ENCODE measurements at regions not wholly inside any gene's neighbourhood (a gene's known extent, or its start where the extent isn't known, plus 50 kb on each side); places are given as distances from the start of the nearest gene placed in this dataset.
A peak's percentile ranks its signal among the peaks of the same experiment; 100 is the strongest.
"Not testable (repeated sequence)": the region's sequence is repeated elsewhere in the genome, so short reads cannot be mapped to it uniquely, and the experiment has no call there.

DNA sequence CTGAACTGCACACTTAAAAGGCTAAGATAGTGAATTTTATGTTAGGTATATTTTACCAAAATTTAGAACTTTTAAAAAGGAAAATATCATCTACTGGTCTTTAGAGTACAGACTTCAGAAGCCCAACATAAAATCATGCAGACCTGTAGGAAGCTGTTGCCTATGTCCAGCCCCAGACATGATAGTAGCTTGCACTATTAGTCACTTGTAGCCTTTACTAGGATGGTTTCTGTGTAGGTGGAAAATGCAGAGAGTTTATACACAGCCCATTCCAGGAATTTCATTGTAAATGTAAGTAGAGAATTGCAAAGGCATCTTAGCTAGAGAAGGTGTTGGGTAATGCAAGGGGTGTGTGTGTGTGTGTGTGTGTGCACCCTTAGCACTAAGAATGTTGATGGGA lies 640.2 kb downstream of the RNF144A start:
- DNase-seq, result no peak

DNA sequence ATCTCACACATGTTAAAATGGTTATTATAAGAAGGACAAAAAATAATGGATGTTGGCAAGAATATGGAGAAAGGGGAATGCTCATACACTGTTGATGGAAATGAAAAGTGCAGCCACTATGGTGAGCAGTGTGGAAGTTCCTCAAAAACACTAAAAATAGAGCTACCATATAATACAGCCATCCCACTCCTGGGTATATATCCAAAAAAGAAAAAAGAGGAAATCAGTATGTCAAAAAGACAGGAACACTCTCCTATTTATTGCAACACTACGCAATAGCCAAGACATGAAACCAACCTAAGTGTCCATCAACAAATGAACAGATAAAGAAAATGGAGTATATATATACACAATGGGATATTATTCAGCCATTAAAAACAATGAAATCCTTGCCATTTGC lies 642.6 kb downstream of the RNF144A start:
- DNase-seq, result no peak

- DNase-seq, result no peak
These were observed 649.2 kb downstream of the RNF144A start for GRCh38 chr2:7566382-7566881.

- DNase-seq, result not testable (repeated sequence)
These were observed 649.9 kb downstream of the RNF144A start for GRCh38 chr2:7567116-7567515.

DNA sequence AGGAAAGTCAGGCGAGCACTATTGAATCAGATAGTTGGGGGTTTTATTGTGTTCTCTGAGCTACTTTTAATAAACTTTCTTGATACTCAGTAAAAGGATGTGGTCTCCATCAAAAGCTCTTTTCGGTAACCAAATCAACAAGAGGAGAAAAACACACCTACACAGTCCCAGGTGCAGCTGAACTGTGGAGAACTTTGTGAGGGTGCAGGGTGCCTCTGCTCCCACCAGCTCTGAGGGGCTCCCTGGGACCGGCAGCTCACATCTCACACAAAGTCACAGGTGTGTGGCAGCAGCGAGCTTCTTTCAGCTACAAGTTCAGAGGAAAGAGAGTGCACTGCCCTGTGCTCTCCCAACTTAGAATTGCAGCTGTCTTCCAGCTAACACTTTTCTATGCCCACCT lies 650.4 kb downstream of the RNF144A start:
- peak in 1 of 2 experiments; percentile 18 for DNase-seq

GRCh38 chr2:7570247-7570646 lies 653.0 kb downstream of the RNF144A start:
- DNase-seq, result no peak

GRCh38 chr2:7571701-7572100 lies 654.5 kb downstream of the RNF144A start:
- DNase-seq, result no peak

GRCh38 chr2:7572450-7572849 lies 655.2 kb downstream of the RNF144A start:
- no peak for DNase-seq

DNA sequence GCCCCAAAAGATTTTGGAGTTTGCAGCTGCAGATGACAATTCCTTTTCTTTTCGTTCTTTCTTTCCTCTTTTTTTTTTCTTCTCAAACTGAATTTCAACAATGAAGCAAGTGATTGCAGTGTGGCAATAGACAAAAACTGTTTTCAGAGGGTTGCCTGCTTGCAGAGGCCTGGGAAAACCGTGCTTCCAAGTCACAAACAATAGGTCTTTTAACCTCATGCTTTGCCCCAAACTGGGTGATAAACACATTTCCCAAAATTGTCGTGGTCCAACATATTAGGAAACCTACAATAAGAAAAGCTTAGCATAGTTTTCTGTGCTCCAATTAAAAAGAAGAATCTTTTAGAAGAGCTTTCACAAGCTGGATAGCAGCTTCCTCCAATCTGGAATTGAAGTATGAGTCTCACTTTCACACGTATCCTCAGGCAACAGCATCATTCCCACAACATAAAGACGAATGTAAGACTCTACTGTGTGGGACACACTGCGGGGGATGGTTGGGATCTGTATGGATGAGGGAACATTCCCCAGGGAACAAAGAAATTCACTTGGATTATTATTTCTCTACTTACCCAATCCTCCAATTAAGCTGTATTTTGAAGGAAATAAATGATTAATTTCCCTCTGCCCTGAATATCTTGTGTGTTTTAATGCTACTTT lies 656.1 kb downstream of the RNF144A start:
- DNase-seq, result no peak

GRCh38 chr2:7574385-7574784 lies 657.2 kb downstream of the RNF144A start:
- no peak for DNase-seq

- DNase-seq, result no peak
These were observed 660.6 kb downstream of the RNF144A start for GRCh38 chr2:7577769-7578168.

DNA sequence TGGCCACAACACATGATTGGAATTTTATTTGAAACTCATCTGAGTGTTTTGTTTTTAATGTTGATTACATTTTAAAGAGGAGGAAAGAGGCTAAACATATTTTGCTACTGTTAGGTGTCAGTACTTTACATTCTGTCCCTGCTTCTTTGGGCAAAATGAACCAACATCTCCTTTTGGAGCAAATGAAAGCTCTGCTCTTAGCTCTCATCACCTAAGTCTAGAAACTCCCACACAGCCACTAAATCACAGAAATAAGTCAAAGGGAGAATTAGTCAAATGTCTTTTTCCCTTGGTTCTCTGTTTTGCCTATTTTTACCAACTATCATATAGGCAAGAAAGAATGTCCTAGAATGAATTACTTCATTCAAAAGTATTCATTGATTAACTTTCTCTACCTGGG lies 666.8 kb downstream of the RNF144A start:
- no peak for DNase-seq

GRCh38 chr2:7586898-7587297 lies 669.7 kb downstream of the RNF144A start:
- DNase-seq, result no peak

- DNase-seq, result no peak
These were observed 671.1 kb downstream of the RNF144A start for GRCh38 chr2:7588295-7588694.

DNA sequence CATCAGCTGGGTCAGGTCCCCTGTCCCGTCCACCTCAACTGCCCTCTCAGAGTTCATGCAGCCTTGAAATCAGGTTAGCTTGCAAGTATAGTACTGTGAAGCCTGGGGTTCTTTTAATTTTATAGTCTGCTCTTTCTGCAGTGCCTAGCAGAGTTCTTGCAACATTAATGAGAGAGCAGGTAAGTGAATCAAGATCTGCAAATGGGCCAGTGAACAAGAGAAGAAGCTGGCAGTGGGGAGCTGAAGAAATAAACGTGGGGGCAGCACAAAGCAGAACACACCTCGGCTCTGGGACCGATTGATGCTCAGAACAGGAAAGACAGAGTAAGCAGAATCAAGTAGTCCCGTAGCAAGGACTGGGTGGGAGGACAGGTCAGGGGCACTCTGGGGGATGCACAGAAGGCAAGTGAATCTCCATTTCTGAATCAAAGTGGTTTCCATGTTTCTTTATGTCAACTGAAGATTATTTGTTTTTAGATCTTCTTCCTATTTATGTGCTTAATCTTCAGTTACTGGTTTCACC lies 675.5 kb downstream of the RNF144A start:
- no peak for DNase-seq

DNA sequence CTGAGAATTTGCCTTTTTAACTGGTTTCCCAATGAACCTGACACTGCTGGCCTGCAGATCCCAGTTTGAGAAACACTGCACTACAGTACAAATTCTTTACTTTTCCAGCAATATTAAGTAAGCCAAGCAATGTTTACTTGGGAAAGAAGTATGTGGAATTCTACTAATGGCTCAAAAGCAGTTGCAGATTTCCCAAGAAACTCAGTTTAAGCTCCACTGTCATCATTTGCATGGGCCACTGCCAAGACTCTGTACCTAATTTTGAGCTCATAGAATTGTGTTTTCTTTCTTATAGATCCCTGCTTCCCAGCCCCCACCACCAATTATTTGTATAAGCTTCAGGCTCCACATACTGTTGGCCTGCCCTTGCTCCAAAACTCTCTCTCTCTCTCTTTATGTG lies 676.1 kb downstream of the RNF144A start:
- no peak for DNase-seq

DNA sequence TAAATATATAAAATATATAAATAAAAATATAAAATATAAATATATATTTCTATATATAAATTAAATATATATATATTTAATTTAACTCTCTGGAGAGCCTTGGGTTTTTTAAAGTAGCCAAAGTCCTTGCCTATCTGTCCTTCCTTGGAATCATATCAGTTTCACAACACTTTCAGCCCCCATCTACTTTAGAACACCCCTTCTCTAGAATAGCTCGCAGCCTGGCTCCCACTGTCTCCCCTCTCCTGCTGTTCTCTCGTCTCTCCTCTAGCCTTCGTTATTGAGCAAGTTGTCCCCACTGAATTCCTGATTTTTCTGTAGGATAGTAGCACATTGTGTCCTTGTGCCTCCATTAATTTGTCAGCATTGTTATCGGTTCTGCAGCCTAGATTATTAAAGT lies 677.0 kb downstream of the RNF144A start:
- peak in 1 of 2 experiments; percentile 61 for DNase-seq

- DNase-seq, result peak; percentile 82 to 97
These were observed 678.0 kb downstream of the RNF144A start for GRCh38 chr2:7595206-7595605.

DNA sequence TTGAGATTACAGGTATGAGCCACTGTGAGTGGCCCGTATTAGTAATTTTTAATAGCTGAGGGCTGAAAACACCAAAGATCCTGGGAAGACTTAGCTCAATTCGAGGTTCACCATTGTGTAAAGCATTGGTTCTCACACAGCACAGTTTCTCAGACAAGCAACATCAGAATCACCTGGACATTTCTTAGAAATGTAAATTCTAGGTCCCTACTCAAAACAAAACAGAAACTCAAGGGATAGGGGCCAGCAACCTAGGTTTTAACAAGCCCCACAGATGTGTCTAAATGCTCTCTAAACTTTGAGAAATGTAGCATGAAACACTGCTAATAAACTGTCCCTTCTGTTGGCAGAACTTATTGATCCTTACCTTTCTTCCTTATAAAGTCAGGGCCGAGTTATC lies 681.2 kb downstream of the RNF144A start:
- no peak for DNase-seq

DNA sequence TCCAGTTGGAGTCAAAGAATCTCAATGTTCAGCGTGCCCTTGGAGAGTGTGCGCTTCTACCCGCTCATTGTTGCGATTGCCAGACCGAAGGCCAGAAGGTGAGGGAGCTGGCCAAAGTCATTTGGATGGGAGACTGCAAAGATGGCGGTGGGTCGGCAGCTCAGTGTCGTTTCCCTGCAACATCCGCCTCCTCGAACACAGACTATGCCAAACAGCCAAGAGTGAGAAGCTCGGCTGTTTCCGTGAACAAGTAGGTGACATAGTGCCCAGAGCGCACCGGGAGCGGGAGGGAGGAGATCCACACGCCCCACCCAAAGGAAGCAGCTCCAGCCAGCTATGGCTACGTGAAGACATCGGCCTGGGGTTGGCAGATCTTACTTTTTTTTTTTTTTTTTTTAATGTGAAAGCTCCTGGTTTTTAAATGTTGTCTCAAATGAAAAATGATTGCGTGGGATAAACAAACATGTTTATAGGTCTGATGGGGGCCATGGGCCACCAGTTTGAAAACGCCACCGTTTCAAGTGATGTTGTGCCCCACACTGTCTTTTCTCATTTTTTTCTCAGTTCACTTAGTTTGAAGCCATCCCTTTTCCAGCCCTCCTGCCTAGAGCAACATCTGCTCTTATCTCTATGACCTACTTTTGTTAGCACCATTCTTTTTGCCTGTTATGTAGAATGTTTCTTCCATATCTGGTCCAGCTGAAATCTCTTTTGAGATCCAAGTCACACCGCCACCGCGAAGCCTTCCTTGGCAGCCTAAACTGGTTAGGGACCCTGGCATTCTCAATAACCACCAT lies 682.4 kb downstream of the RNF144A start:
- no peak for DNase-seq

DNA sequence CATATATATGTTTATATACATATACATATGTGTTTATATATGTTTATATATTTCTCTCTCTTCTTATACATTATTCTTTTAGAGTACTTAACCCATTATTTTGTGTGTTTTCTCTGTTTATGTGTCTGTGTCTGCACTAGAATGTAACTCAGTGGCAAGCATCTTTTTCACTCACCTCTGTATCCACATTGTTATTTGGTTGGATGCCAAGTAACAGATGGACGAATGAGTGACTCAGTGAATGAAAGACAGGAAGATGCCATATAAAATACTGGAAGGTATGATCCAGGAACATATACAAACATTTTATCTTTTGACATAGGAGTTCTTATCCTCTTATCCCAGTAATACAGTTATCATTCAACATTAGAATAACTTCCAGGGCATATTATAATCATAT lies 684.8 kb downstream of the RNF144A start:
- DNase-seq, result peak; percentile 33 to 69

DNA sequence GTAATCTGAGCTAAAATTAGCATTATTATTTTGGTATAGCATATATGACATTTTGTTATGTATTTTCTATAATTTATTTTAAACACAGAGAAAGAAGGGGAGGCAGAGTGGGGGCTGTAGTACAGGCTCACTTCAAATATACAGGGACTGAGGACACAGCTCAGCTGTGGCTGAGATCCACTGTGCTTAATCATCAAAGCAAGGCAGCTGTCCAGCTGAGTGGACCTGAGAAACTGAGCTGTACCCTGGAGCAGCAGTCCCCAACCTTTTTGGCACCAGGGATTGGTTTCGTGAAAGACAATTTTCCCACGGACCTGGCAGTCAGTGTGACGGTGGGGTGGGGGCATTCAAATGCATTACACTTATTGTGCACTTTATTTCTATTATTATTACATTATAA lies 687.2 kb downstream of the RNF144A start:
- no peak for DNase-seq

DNA sequence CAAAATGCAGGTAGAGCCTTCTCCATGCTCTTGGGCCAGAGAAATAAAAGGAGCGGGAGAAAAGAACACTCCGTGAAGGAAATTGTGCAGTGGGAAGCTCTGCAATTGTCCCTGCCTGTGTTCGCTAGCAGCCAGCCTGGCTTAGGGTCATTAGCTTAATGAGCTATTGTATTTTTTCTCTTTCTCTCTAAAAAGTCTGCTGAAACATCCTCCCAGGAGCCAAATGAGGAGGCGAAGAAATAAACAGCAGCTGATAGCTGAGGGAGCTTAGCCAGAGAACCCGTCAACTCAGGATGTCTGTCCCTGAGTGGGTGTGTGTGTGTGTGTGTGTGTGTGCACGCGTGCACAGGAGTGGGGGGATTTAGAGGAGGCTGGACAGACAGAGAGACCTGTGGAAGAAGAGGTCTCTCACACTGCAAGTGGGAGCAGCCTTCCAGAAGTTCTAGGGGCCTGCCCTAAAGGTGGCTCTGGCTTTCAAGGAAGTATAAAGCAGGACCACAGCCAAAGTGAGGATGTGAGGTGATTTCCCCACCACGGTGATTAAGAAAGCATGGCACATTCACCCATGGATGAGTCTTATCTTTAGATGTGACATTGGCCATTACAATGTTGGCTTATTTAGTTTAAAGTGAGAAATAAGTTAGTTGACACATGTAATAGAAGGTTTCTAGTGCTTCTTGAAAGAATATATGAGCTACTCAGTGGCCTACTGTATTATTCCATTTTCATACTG lies 690.4 kb downstream of the RNF144A start:
- no peak for DNase-seq
